AG04450 (cell line): ENCODE measurements at regions not wholly inside any gene's neighbourhood (a gene's known extent, or its start where the extent isn't known, plus 50 kb on each side); places are given as distances from the start of the nearest gene placed in this dataset.
"Not testable (repeated sequence)": the region's sequence is repeated elsewhere in the genome, so short reads cannot be mapped to it uniquely, and the experiment has no call there.

Source experiments
- CTCF ChIA-PET: fragments of 300-600, 350-600 bp; formaldehyde crosslinking; extraction: SDS; loops from one replicate; lab custom pipeline; 2022; ENCODE audit warnings: antibody characterized with exemption, inconsistent platforms; lab: Charles Lee
- POLR2A ChIA-PET: fragments of 350-600 bp; formaldehyde crosslinking; extraction: SDS; loops from one replicate; lab custom pipeline; 2021; ENCODE audit warnings: antibody characterized with exemption, inconsistent platforms; lab: Yijun Ruan, JAX
- DNase-seq: peaks from one replicate; pipeline ENCODE4 v3.0.0-alpha.2; 2011; ENCODE audit warnings: low read depth, low spot score
- H3K27ac ChIP-seq: one replicate; pipeline ENCODE4 v1.5.1; 2012; ENCODE audit warnings: low read depth, low read length, control low read depth
- H3K27me3 ChIP-seq: one replicate; pipeline ENCODE4 v1.6.0; 2012; ENCODE audit warnings: low read length; ENCODE audit not compliant: control insufficient read depth, insufficient read depth
- H3K4me3 ChIP-seq: 2 replicates; pipeline ENCODE4 v1.5.1; 2011; ENCODE audit warnings: mild to moderate bottlenecking, low read depth, low read length, control low read depth
- H3K9me3 ChIP-seq: 2 replicates; pipeline ENCODE4 v1.5.1; 2012; ENCODE audit warnings: low read length; ENCODE audit not compliant: control insufficient read depth, insufficient read depth
- TF ChIP-seq, protein P1 (sequence below): IDR thresholded peaks from 2 replicates; pipeline ENCODE4 v1.5.1; 2011; ENCODE audit warnings: low read depth, low read length, control low read depth, inconsistent platforms

DNA sequence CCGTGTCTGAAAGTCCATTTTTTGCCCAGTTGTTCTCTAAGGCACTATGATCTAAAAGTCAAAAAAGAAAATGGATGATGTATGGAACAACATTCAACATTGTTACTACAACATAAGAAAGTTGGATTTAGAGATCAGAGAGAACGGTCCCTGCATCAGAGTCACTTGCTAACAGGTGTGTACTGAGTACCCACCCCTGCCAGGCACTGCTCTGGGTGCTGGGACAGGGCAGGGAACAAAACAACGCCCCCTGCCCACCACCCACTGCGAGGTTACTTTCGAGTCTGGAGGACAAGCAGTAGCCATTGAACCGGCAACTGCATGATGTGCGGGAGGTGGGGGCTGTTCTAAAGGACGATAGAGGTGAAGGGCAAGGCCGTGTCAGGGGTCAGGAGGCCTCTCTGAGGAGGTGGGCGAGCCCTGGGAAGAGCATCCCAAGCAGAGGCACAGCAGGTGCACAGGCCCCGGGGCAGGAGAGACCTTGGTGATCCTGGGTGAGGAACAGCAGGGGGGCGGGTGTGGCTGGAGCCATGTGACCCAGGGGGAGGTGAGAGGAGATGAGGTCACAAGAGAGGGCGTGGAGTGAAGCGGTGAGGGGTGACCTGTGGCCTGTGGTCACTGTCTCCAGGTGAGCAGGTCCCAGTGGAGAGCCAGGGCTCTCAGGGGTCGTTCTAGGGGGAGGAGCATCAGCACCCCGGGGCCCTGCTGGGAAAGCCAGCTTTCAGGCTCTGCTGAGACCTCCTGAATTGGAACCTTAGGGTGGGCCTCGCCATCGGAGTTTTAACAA is 197.5 kb upstream of the SULF2 start:
- CTCF ChIA-PET: no interaction called here
- no peaks in the 10 kb centered on the region for H3K27me3 ChIP-seq
- no peak overlapping the region for H3K4me3 ChIP-seq
- no peak for DNase-seq
- TF ChIP-seq, protein P1, sequence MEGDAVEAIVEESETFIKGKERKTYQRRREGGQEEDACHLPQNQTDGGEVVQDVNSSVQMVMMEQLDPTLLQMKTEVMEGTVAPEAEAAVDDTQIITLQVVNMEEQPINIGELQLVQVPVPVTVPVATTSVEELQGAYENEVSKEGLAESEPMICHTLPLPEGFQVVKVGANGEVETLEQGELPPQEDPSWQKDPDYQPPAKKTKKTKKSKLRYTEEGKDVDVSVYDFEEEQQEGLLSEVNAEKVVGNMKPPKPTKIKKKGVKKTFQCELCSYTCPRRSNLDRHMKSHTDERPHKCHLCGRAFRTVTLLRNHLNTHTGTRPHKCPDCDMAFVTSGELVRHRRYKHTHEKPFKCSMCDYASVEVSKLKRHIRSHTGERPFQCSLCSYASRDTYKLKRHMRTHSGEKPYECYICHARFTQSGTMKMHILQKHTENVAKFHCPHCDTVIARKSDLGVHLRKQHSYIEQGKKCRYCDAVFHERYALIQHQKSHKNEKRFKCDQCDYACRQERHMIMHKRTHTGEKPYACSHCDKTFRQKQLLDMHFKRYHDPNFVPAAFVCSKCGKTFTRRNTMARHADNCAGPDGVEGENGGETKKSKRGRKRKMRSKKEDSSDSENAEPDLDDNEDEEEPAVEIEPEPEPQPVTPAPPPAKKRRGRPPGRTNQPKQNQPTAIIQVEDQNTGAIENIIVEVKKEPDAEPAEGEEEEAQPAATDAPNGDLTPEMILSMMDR: no peak
- no peak overlapping the region for H3K27ac ChIP-seq
- POLR2A ChIA-PET: no interaction called here
- H3K9me3 ChIP-seq: no peaks in the 10 kb centered on the region

DNA sequence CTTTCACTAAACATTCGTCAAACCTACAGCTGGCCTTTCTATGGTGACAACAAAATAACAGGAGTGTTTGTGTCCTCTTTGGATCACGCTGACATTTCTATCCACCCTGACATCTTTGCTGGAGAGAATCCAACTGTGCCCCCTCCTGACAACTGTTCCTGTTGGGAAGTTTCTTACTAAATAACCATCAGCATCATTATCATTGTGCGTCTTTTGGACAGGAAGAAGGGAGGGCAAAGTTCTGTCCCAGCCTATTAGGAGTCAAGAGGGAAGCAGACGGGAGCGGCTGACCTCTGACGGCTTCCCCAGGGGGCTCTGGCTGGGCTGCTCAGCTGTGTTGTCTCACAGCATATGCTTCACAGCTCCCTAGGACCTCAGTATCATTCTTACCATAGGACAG is 195.9 kb upstream of the SULF2 start:
- ChIA-PET CTCF (no interaction called here), POLR2A (no interaction called here)
- Histone ChIP-seq H3K4me3 (no peak overlapping the region), H3K9me3 (no peaks in the 10 kb centered on the region), H3K27ac (no peak overlapping the region), H3K27me3 (no peaks in the 10 kb centered on the region)
- no peak for DNase-seq
- TF ChIP-seq, protein P1: no peak

DNA sequence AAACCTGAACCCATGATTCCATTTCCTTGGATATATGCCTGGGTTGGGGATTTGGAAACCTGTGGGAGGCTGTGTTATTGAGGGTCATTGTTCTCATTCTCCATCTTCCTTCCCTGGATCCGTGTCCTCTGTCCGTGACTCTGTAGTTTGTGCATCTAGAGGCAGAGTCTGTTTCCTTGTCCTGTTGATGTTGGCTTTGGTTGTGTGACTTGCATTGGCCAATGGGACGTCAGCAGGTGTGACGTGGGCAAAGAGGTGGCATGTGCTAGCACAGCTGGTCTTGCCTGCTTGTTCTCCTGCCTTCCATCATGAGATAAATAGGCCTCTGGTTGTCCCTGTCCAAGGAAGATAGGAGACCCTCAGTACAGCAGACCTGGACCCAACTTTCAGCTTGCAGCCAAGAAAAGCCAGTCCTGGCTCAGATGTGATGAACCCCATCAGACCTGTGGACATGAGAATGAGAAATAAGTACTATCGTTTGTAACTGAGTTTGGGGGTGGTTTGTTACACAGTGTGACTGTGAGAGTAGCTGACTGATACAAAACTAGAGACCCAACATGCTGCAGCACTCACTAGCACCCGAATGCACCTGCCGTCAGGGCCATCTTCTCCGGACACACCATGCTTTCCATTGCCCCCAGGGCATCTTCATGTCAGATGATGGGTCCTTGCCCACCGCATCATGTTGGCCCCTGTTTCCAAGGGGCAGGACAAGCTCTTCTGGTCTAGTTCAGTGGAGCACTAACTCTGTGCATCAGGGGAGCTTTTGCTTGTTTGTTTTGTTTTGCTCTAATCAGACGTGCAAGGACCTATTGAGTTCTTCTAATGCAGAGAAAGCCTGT is 195.3 kb upstream of the SULF2 start:
- Histone ChIP-seq H3K9me3 (no peaks in the 10 kb centered on the region), H3K27me3 (no peaks in the 10 kb centered on the region), H3K27ac (no peak overlapping the region), H3K4me3 (no peak overlapping the region)
- ChIA-PET CTCF (no interaction called here), POLR2A (no interaction called here)
- TF ChIP-seq, protein P1: no peak
- DNase-seq: no peak

DNA sequence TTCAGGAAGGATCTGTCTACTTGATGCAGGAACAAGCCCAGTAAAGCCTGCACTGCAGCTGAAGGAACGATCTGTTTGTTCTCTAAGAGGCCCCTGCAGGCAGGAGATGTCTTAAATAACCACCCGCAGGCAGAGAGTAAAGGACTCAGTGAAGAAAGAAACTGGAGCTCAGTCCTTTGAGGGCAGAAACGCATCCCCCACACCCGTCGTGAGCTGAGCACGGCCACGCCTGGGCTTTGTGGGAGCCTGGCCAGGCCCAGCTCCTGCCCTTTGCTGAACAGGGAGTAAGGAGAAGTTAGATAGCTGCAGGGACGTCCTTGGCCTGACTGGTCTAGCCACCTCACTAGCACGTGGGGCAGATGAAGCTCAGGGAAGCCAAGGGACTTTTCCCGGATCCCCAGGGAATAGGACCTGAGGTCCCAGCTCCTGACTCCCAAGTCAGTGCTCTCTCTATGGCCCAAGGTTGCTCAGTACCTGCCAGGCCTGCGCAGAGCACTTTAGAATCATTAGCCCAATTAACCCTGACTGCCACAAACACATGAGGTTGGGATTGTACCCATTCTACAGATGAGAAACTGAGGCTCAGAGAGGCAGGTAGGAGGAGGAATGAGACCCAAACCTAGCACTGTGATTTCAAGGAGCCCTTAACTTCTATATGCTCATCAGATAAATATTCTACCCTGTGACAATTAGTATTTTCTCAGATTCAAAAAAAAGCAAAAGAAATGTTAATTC is 194.2 kb upstream of the SULF2 start:
- POLR2A ChIA-PET, CTCF ChIA-PET: not testable (repeated sequence)

DNA sequence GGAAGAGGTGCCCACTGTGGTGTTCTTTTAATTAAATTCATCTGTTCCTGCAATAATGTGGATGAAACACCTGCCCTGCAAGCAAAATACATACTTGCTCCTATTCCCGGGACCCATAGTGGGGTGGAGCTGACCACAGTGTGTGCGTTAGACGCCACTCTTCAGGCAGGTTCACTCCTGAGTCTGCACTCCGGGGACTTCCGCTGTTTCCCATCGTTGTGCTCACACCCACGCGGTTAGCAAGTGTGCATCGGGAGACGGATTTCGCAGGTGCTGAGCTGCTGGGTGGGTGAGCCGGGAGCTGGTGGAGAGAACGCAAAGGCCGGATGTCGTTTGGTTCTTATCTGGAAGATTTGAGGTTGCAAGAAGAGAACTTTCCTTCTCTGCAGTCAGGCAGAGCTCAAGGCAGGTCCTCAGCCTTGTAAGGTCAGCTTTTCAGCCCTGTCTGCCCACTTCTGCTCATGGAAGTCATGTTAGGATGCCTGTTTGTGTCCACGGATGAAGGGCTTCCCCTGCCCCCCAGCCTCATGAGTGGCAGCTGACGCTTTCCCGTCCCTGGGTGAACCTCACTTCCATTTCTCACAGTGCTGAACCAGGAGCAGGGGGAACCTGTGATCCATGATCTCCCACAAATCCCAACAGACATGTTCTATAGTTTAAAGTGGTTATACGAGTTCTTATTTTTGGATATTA is 193.3 kb upstream of the SULF2 start:
- H3K4me3 ChIP-seq, CTCF ChIA-PET, H3K9me3 ChIP-seq, POLR2A ChIA-PET, H3K27ac ChIP-seq, H3K27me3 ChIP-seq, DNase-seq: not testable (repeated sequence)

More for the DNA sequence above, 194.2 kb upstream of the SULF2 start:
- not testable (repeated sequence) for H3K27ac ChIP-seq, H3K4me3 ChIP-seq, H3K9me3 ChIP-seq, DNase-seq, H3K27me3 ChIP-seq

DNA sequence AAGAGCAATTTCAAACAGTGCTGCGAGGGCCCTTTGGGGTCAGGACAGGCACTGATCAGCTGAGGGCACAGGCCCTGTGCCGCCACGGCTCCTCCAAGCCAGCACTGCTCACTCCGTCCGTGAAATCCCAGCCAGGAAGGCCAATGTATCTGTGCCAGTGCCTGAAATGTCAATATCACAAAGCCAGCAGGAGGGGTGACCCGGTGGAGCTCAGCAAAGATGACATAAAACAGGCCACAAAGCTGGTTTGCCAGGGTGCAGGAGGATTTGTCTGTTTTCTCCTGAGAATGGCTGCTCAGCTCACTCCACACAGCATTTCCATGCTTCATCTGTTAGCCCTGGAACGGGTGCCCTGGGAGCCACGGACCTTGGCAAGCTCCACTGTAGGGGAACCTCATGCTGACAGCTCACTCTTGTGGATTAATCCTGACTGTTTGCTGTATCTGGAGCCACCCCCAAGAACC is 192.5 kb upstream of the SULF2 start:
- H3K4me3 ChIP-seq, DNase-seq, POLR2A ChIA-PET, CTCF ChIA-PET, H3K27ac ChIP-seq, H3K9me3 ChIP-seq, H3K27me3 ChIP-seq: not testable (repeated sequence)

DNA sequence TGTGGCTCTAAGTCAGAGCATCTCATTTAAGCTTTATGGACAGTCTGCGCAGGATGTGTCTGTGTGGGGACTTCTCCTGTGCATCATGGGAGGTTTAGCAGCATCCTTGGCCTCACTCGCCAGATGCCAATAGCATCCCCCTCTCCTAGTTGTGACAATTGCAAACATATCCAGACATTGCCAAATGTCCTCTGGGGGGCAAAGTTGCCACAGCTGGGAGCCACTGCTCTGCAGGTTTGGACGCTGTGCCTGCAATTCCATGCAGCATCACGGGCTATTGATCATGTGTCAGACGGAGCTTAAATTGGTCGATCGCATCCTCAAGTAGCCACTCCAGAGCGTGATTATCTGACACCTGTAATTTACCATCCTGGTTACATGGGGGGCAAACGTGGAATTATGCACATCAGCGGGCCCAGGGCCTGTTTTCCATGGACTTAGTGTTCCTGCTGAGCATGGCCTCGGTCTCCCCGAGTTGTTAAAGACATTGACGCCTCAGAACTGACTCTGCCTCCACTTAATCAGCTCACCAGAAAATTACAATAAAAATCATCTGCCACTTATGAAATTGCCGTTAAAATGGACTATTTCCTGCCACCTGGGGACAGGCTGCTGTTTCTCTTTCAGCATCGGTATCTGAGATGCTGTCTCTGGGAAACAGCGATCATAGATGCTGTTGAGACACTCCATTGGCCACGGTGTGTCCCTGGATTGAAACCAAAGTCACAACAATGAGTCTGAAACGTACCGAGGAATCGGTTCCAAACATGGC is 191.9 kb upstream of the SULF2 start:
- H3K9me3 ChIP-seq, POLR2A ChIA-PET, DNase-seq, H3K27me3 ChIP-seq, CTCF ChIA-PET, H3K4me3 ChIP-seq, H3K27ac ChIP-seq: not testable (repeated sequence)
